ENCODE measurements at regions not wholly inside any gene's neighbourhood (a gene's known extent, or its start where the extent isn't known, plus 50 kb on each side); places are given as distances from the start of the nearest gene placed in this dataset.
"Not testable (repeated sequence)": the region's sequence is repeated elsewhere in the genome, so short reads cannot be mapped to it uniquely, and the experiment has no call there.

GRCh38 chr5:1640421-1640881 lies 116.7 kb upstream of the LPCAT1 start:
- no peaks in the 10 kb centered on the region for H3K9me3 ChIP-seq (ENCODE audit: control insufficient read depth in 3 of 3, low read length in 3 of 3)
- H3K27me3 ChIP-seq (ENCODE audit: control insufficient read depth in 3 of 3, insufficient read depth in 3 of 3, low read length in 3 of 3), result peaks cover 31 to 41% (median 32%) of the 10 kb centered on the region in 3 donors
- H3K9ac ChIP-seq (ENCODE audit: low read depth in 1 of 3, low read length in 3 of 3), result no peak overlapping the region
- peaks cover 4 to 6% (median 4%) of the 10 kb centered on the region in 3 donors for H3K4me1 ChIP-seq (ENCODE audit: control insufficient read depth in 3 of 3, insufficient read depth in 3 of 3, low read length in 3 of 3)
- H3K27ac ChIP-seq (ENCODE audit: low read depth, low read length), result no peak overlapping the region
- H3K36me3 ChIP-seq (ENCODE audit: control insufficient read depth in 3 of 3, insufficient read depth in 3 of 3, low read length in 3 of 3), result no peaks in the 10 kb centered on the region
- no peak overlapping the region for H3K4me3 ChIP-seq (ENCODE audit: low read length in 3 of 3)

GRCh38 chr5:1639757-1640156 lies 116.0 kb upstream of the LPCAT1 start:
- Histone ChIP-seq H3K4me1 (ENCODE audit: control insufficient read depth in 3 of 3, insufficient read depth in 3 of 3, low read length in 3 of 3) (peaks cover 0 to 1% (median 0%) of the 10 kb centered on the region in 3 donors), H3K36me3 (ENCODE audit: control insufficient read depth in 3 of 3, insufficient read depth in 3 of 3, low read length in 3 of 3) (no peaks in the 10 kb centered on the region), H3K4me3 (ENCODE audit: low read length in 3 of 3) (no peak overlapping the region), H3K27me3 (ENCODE audit: control insufficient read depth in 3 of 3, insufficient read depth in 3 of 3, low read length in 3 of 3) (peaks cover 25 to 34% (median 25%) of the 10 kb centered on the region in 3 donors), H3K9ac (ENCODE audit: low read depth in 1 of 3, low read length in 3 of 3) (no peak overlapping the region), H3K9me3 (ENCODE audit: control insufficient read depth in 3 of 3, low read length in 3 of 3) (no peaks in the 10 kb centered on the region), H3K27ac (ENCODE audit: low read depth, low read length) (no peak overlapping the region)

GRCh38 chr5:1638658-1639400 lies 115.1 kb upstream of the LPCAT1 start:
- no peak overlapping the region for H3K4me3 ChIP-seq (ENCODE audit: low read length in 3 of 3)
- peaks cover 0 to 3% (median 0%) of the 10 kb centered on the region in 3 donors for H3K4me1 ChIP-seq (ENCODE audit: control insufficient read depth in 3 of 3, insufficient read depth in 3 of 3, low read length in 3 of 3)
- H3K36me3 ChIP-seq (ENCODE audit: control insufficient read depth in 3 of 3, insufficient read depth in 3 of 3, low read length in 3 of 3), result no peaks in the 10 kb centered on the region
- peaks cover 19 to 27% (median 19%) of the 10 kb centered on the region in 3 donors for H3K27me3 ChIP-seq (ENCODE audit: control insufficient read depth in 3 of 3, insufficient read depth in 3 of 3, low read length in 3 of 3)
- no peak overlapping the region for H3K27ac ChIP-seq (ENCODE audit: low read depth, low read length)
- H3K9ac ChIP-seq (ENCODE audit: low read depth in 1 of 3, low read length in 3 of 3), result no peak overlapping the region
- H3K9me3 ChIP-seq (ENCODE audit: control insufficient read depth in 3 of 3, low read length in 3 of 3), result no peaks in the 10 kb centered on the region

GRCh38 chr5:1637639-1638481 lies 114.1 kb upstream of the LPCAT1 start:
- Histone ChIP-seq H3K9ac (ENCODE audit: low read depth in 1 of 3, low read length in 3 of 3) (no peak overlapping the region), H3K36me3 (ENCODE audit: control insufficient read depth in 3 of 3, insufficient read depth in 3 of 3, low read length in 3 of 3) (no peaks in the 10 kb centered on the region), H3K4me1 (ENCODE audit: control insufficient read depth in 3 of 3, insufficient read depth in 3 of 3, low read length in 3 of 3) (peaks cover 0 to 3% (median 0%) of the 10 kb centered on the region in 3 donors), H3K4me3 (ENCODE audit: low read length in 3 of 3) (no peak overlapping the region), H3K9me3 (ENCODE audit: control insufficient read depth in 3 of 3, low read length in 3 of 3) (no peaks in the 10 kb centered on the region), H3K27ac (ENCODE audit: low read depth, low read length) (no peak overlapping the region), H3K27me3 (ENCODE audit: control insufficient read depth in 3 of 3, insufficient read depth in 3 of 3, low read length in 3 of 3) (peaks cover 11 to 18% (median 11%) of the 10 kb centered on the region in 3 donors)

- Histone ChIP-seq H3K9ac (ENCODE audit: low read depth in 1 of 3, low read length in 3 of 3) (no peak overlapping the region), H3K27ac (ENCODE audit: low read depth, low read length) (no peak overlapping the region), H3K4me1 (ENCODE audit: control insufficient read depth in 3 of 3, insufficient read depth in 3 of 3, low read length in 3 of 3) (peaks cover 0 to 3% (median 0%) of the 10 kb centered on the region in 3 donors), H3K27me3 (ENCODE audit: control insufficient read depth in 3 of 3, insufficient read depth in 3 of 3, low read length in 3 of 3) (peaks cover 3 to 10% (median 4%) of the 10 kb centered on the region in 3 donors), H3K4me3 (ENCODE audit: low read length in 3 of 3) (no peak overlapping the region), H3K9me3 (ENCODE audit: control insufficient read depth in 3 of 3, low read length in 3 of 3) (no peaks in the 10 kb centered on the region), H3K36me3 (ENCODE audit: control insufficient read depth in 3 of 3, insufficient read depth in 3 of 3, low read length in 3 of 3) (no peaks in the 10 kb centered on the region)
Observed at GRCh38 chr5:1636981-1637638, 113.3 kb upstream of the LPCAT1 start.

- H3K36me3 ChIP-seq (ENCODE audit: control insufficient read depth in 3 of 3, insufficient read depth in 3 of 3, low read length in 3 of 3); H3K27ac ChIP-seq (ENCODE audit: low read depth, low read length); H3K4me3 ChIP-seq (ENCODE audit: low read length in 3 of 3); H3K9ac ChIP-seq (ENCODE audit: low read depth in 1 of 3, low read length in 3 of 3); H3K27me3 ChIP-seq (ENCODE audit: control insufficient read depth in 3 of 3, insufficient read depth in 3 of 3, low read length in 3 of 3); H3K9me3 ChIP-seq (ENCODE audit: control insufficient read depth in 3 of 3, low read length in 3 of 3); H3K4me1 ChIP-seq (ENCODE audit: control insufficient read depth in 3 of 3, insufficient read depth in 3 of 3, low read length in 3 of 3): not testable (repeated sequence)
Observed at GRCh38 chr5:1636208-1636770, 112.5 kb upstream of the LPCAT1 start.

GRCh38 chr5:1635477-1635876 lies 111.7 kb upstream of the LPCAT1 start:
- H3K9me3 ChIP-seq (ENCODE audit: control insufficient read depth in 3 of 3, low read length in 3 of 3), result not testable (repeated sequence)

GRCh38 chr5:1634337-1634661 lies 110.5 kb upstream of the LPCAT1 start:
- peaks cover 0 to 3% (median 0%) of the 10 kb centered on the region in 3 donors for H3K4me1 ChIP-seq (ENCODE audit: control insufficient read depth in 3 of 3, insufficient read depth in 3 of 3, low read length in 3 of 3)
- peak overlapping the region; percentile 77 to 85 (median 84) for H3K4me3 ChIP-seq (ENCODE audit: low read length in 3 of 3)
- peak overlapping the region; percentile 69 for H3K27ac ChIP-seq (ENCODE audit: low read depth, low read length)
- peak overlapping the region; percentile 74 to 83 (median 82) for H3K9ac ChIP-seq (ENCODE audit: low read depth in 1 of 3, low read length in 3 of 3)
- no peaks in the 10 kb centered on the region for H3K9me3 ChIP-seq (ENCODE audit: control insufficient read depth in 3 of 3, low read length in 3 of 3)
- peaks cover 0 to 1% (median 0%) of the 10 kb centered on the region in 3 donors for H3K36me3 ChIP-seq (ENCODE audit: control insufficient read depth in 3 of 3, insufficient read depth in 3 of 3, low read length in 3 of 3)
- peaks cover 0 to 6% (median 3%) of the 10 kb centered on the region in 3 donors for H3K27me3 ChIP-seq (ENCODE audit: control insufficient read depth in 3 of 3, insufficient read depth in 3 of 3, low read length in 3 of 3)

More at GRCh38 chr5:1635477-1635876, 111.7 kb upstream of the LPCAT1 start:
- H3K27me3 ChIP-seq (ENCODE audit: control insufficient read depth in 3 of 3, insufficient read depth in 3 of 3, low read length in 3 of 3); H3K27ac ChIP-seq (ENCODE audit: low read depth, low read length); H3K36me3 ChIP-seq (ENCODE audit: control insufficient read depth in 3 of 3, insufficient read depth in 3 of 3, low read length in 3 of 3); H3K4me1 ChIP-seq (ENCODE audit: control insufficient read depth in 3 of 3, insufficient read depth in 3 of 3, low read length in 3 of 3); H3K9ac ChIP-seq (ENCODE audit: low read depth in 1 of 3, low read length in 3 of 3); H3K4me3 ChIP-seq (ENCODE audit: low read length in 3 of 3): not testable (repeated sequence)

- Histone ChIP-seq H3K9ac (ENCODE audit: low read depth in 1 of 3, low read length in 3 of 3) (peak overlapping the region; percentile 74 to 83 (median 82)), H3K9me3 (ENCODE audit: control insufficient read depth in 3 of 3, low read length in 3 of 3) (no peaks in the 10 kb centered on the region), H3K4me3 (ENCODE audit: low read length in 3 of 3) (peak overlapping the region; percentile 77 to 85 (median 84)), H3K36me3 (ENCODE audit: control insufficient read depth in 3 of 3, insufficient read depth in 3 of 3, low read length in 3 of 3) (peaks cover 0 to 5% (median 0%) of the 10 kb centered on the region in 3 donors), H3K27me3 (ENCODE audit: control insufficient read depth in 3 of 3, insufficient read depth in 3 of 3, low read length in 3 of 3) (peaks cover 0 to 3% (median 3%) of the 10 kb centered on the region in 3 donors), H3K4me1 (ENCODE audit: control insufficient read depth in 3 of 3, insufficient read depth in 3 of 3, low read length in 3 of 3) (peaks cover 0 to 3% (median 0%) of the 10 kb centered on the region in 3 donors), H3K27ac (ENCODE audit: low read depth, low read length) (peak overlapping the region; percentile 69)
Observed at GRCh38 chr5:1633605-1634336, 110.0 kb upstream of the LPCAT1 start.

Data from skeletal muscle tissue (tissue), 3 donors.